OCI-LY7 (cell line): ENCODE measurements at regions not wholly inside any gene's neighbourhood (a gene's known extent, or its start where the extent isn't known, plus 50 kb on each side); places are given as distances from the start of the nearest gene placed in this dataset.

Source experiments
- CTCF ChIP-seq: fragments of 200-600 bp; sonication (generic); conservative IDR thresholded peaks from 2 replicates; pipeline ENCODE4 v1.5.1; 2014; ENCODE audit warnings: mild to moderate bottlenecking, antibody characterized with exemption, low read length, moderate library complexity, mixed read lengths
- EZH2phosphoT487 ChIP-seq: fragments of 200-600 bp; sonication (generic); IDR thresholded peaks from 2 replicates; pipeline ENCODE4 v1.6.1; 2018; ENCODE audit warnings: low read depth, borderline replicate concordance, mild to moderate bottlenecking, mixed run types, antibody characterized with exemption, low read length, moderate library complexity, mixed read lengths

- TF ChIP-seq CTCF (no peak), EZH2phosphoT487 (no peak)
These were observed 54.9 kb downstream of the ZBTB9 start for GRCh38 chr6:33508935-33509926.
